DOHH2 (cell line): ENCODE measurements at regions not wholly inside any gene's neighbourhood (a gene's known extent, or its start where the extent isn't known, plus 50 kb on each side); places are given as distances from the start of the nearest gene placed in this dataset.

Experiments used
- H3F3A ChIP-seq: fragments of 200-600 bp; sonication (generic), shearing (Covaris generic); 2 replicates; pipeline ENCODE4 v1.6.0; 2016; ENCODE audit warnings: antibody characterized with exemption, mild to moderate bottlenecking; ENCODE audit not compliant: control insufficient read depth, insufficient read depth
- H3K27ac ChIP-seq: fragments of 200-600 bp; sonication (generic); 2 replicates; pipeline ENCODE4 v1.5.1; 2014; ENCODE audit warnings: low read depth, mild to moderate bottlenecking, low read length, moderate library complexity
- H3K27me3 ChIP-seq: fragments of 200-600 bp; sonication (generic); 2 replicates; pipeline ENCODE4 v1.6.1; 2014; ENCODE audit warnings: mild to moderate bottlenecking, low read length, mixed read lengths; ENCODE audit not compliant: control insufficient read depth
- H3K36me3 ChIP-seq: fragments of 200-600 bp; sonication (generic); 2 replicates; pipeline ENCODE4 v1.6.1; 2014; ENCODE audit warnings: mild to moderate bottlenecking, low read length, moderate library complexity, mixed read lengths; ENCODE audit not compliant: control insufficient read depth
- H3K4me1 ChIP-seq: fragments of 200-600 bp; sonication (generic); 2 replicates; pipeline ENCODE4 v1.6.1; 2014; ENCODE audit warnings: mild to moderate bottlenecking, low read length, mixed read lengths; ENCODE audit not compliant: control insufficient read depth
- H3K4me2 ChIP-seq: fragments of 200-600 bp; sonication (generic); 2 replicates; pipeline ENCODE4 v1.6.0; 2014; ENCODE audit warnings: mild to moderate bottlenecking, low read length, moderate library complexity
- H3K4me3 ChIP-seq: fragments of 200-600 bp; sonication (generic); 2 replicates; pipeline ENCODE4 v1.5.1; 2014; ENCODE audit warnings: mild to moderate bottlenecking, low read length, mixed read lengths
- H3K79me2 ChIP-seq: fragments of 200-600 bp; sonication (generic); 2 replicates; pipeline ENCODE4 v1.6.1; 2014; ENCODE audit warnings: mild to moderate bottlenecking, low read length, mixed read lengths; ENCODE audit not compliant: control insufficient read depth
- H3K9me2 ChIP-seq: fragments of 200-600 bp; sonication (generic); replicated peaks from 2 replicates; pipeline ENCODE4 v1.6.1; 2014; ENCODE audit warnings: mild to moderate bottlenecking, low read length, mixed read lengths; ENCODE audit not compliant: control insufficient read depth
- H3K9me3 ChIP-seq: fragments of 200-600 bp; sonication (generic); 2 replicates; pipeline ENCODE4 v1.6.1; 2014; ENCODE audit warnings: antibody characterized with exemption, low read length, mixed read lengths; ENCODE audit not compliant: control insufficient read depth, insufficient read depth
- H4K20me1 ChIP-seq: fragments of 200-600 bp; sonication (generic); 2 replicates; pipeline ENCODE4 v1.6.0; 2014; ENCODE audit warnings: low read depth, mild to moderate bottlenecking, antibody characterized with exemption, low read length, moderate library complexity; ENCODE audit not compliant: control insufficient read depth, insufficient read depth
- CTCF ChIP-seq: fragments of 200-600 bp; sonication (generic); IDR thresholded peaks from one replicate; pipeline ENCODE4 v1.5.1; 2014; ENCODE audit warnings: antibody characterized with exemption, mild to moderate bottlenecking, low read depth, low read length; ENCODE audit not compliant: poor library complexity, severe bottlenecking
- EZH2phosphoT487 ChIP-seq: fragments of 200-600 bp; sonication (generic); IDR thresholded peaks from 2 replicates; pipeline ENCODE4 v1.6.1; 2017; ENCODE audit warnings: borderline replicate concordance, mild to moderate bottlenecking, antibody characterized with exemption, low read length, moderate library complexity, mixed read lengths

- Histone ChIP-seq H3K27ac (no peak overlapping the region), H3K4me3 (no peak overlapping the region), H3K9me3 (peaks cover 6% of the 10 kb centered on the region; the same call in 1 of the 2 replicates), H3F3A (no peaks in the 10 kb centered on the region), H3K36me3 (no peaks in the 10 kb centered on the region), H4K20me1 (no peaks in the 10 kb centered on the region), H3K79me2 (no peaks in the 10 kb centered on the region), H3K4me2 (no peak overlapping the region), H3K4me1 (no peaks in the 10 kb centered on the region), H3K9me2 (no peaks in the 10 kb centered on the region), H3K27me3 (no peaks in the 10 kb centered on the region)
- TF ChIP-seq EZH2phosphoT487 (no peak), CTCF (no peak)
Observed at GRCh38 chr12:74602881-74603672, 65.4 kb downstream of the ATXN7L3B start.

GRCh38 chr12:74608231-74608775, 70.7 kb downstream of the ATXN7L3B start:
- Histone ChIP-seq H3K4me2 (no peak overlapping the region), H3K9me3 (no peaks in the 10 kb centered on the region), H3K27me3 (no peaks in the 10 kb centered on the region), H3K9me2 (no peaks in the 10 kb centered on the region), H3K4me1 (no peaks in the 10 kb centered on the region), H3K4me3 (no peak overlapping the region), H3F3A (no peaks in the 10 kb centered on the region), H3K27ac (no peak overlapping the region), H4K20me1 (no peaks in the 10 kb centered on the region), H3K36me3 (no peaks in the 10 kb centered on the region), H3K79me2 (no peaks in the 10 kb centered on the region)
- no peak for TF ChIP-seq EZH2phosphoT487
- no peak for TF ChIP-seq CTCF

- H3K79me2 ChIP-seq, result no peaks in the 10 kb centered on the region
- H3K4me3 ChIP-seq, result no peak overlapping the region
- H3K4me1 ChIP-seq, result no peaks in the 10 kb centered on the region
- no peak overlapping the region for H3K4me2 ChIP-seq
- no peaks in the 10 kb centered on the region for H3F3A ChIP-seq
- H3K36me3 ChIP-seq, result no peaks in the 10 kb centered on the region
- no peaks in the 10 kb centered on the region for H4K20me1 ChIP-seq
- no peak overlapping the region for H3K27ac ChIP-seq
- TF ChIP-seq CTCF, result no peak
- TF ChIP-seq EZH2phosphoT487, result no peak
- no peaks in the 10 kb centered on the region for H3K27me3 ChIP-seq
- no peaks in the 10 kb centered on the region for H3K9me2 ChIP-seq
- H3K9me3 ChIP-seq, result no peaks in the 10 kb centered on the region
Observed at GRCh38 chr12:74610711-74611110, 73.1 kb downstream of the ATXN7L3B start.
